PC-9 (cell line): ENCODE measurements at regions not wholly inside any gene's neighbourhood (a gene's known extent, or its start where the extent isn't known, plus 50 kb on each side); places are given as distances from the start of the nearest gene placed in this dataset. TPM values are rescaled to one million over a fixed set of nuclear protein-coding genes. Genes with fewer than 3 reads are reported as not detected.

Source experiments
- BruUV-seq: library from RNA; stranded (reverse); fragments of 400-500 nt; replicated peaks from 2 replicates; lab custom pipeline; 2021; lab: Mats Ljungman, UMichigan
- CTCF ChIA-PET: fragments of 300-600 bp; sonication (Branson Sonifier 250); formaldehyde crosslinking; loops from one replicate; lab custom pipeline; 2022; ENCODE audit warnings: antibody characterized with exemption; lab: Charles Lee
- POLR2A ChIA-PET: fragments of 300-600 bp; sonication (Branson Sonifier 250); formaldehyde crosslinking; loops from one replicate; lab custom pipeline; 2022; ENCODE audit warnings: antibody characterized with exemption; ENCODE audit not compliant: unreplicated experiment; lab: Charles Lee
- DNase-seq, 2 experiments: peaks; one replicate each; pipeline versions ENCODE4 v3.0.0 to v3.0.0-alpha.2; 2015 to 2022; ENCODE audit warnings: mixed read lengths in 1 of 2
- H2AFZ ChIP-seq: fragments of 200-600 bp; sonication (generic); 2 replicates; pipeline ENCODE4 v1.8.1; 2017; ENCODE audit warnings: antibody characterized with exemption
- H3F3A ChIP-seq: fragments of 200-600 bp; sonication (generic); 2 replicates; pipeline ENCODE4 v1.8.1; 2017; ENCODE audit warnings: antibody characterized with exemption, mild to moderate bottlenecking, low read depth; ENCODE audit not compliant: insufficient read depth
- H3K27ac ChIP-seq: fragments of 200-600 bp; sonication (generic); 2 replicates; pipeline ENCODE4 v1.6.1; 2016; ENCODE audit warnings: mixed run types
- H3K27me3 ChIP-seq: fragments of 200-600 bp; sonication (generic); 2 replicates; pipeline ENCODE4 v1.6.1; 2016; ENCODE audit warnings: low read depth, mixed run types; ENCODE audit not compliant: insufficient read depth
- H3K36me3 ChIP-seq: fragments of 200-600 bp; sonication (generic); 2 replicates; pipeline ENCODE4 v1.6.1; 2016; ENCODE audit warnings: low read depth, mixed run types
- H3K4me1 ChIP-seq: fragments of 200-600 bp; sonication (generic); replicated peaks from 2 replicates; pipeline ENCODE4 v1.6.1; 2016; ENCODE audit warnings: mixed run types; ENCODE audit not compliant: insufficient read depth
- H3K4me2 ChIP-seq: fragments of 200-600 bp; sonication (generic); 2 replicates; pipeline ENCODE4 v1.6.1; 2017; ENCODE audit warnings: mixed run types
- H3K4me3 ChIP-seq: fragments of 200-600 bp; sonication (generic); 2 replicates; pipeline ENCODE4 v1.6.1; 2016; ENCODE audit warnings: mixed run types
- H3K79me2 ChIP-seq: fragments of 200-600 bp; sonication (generic); 2 replicates; pipeline ENCODE4 v1.6.1; 2017; ENCODE audit warnings: low read depth, mixed run types
- H3K9me2 ChIP-seq: fragments of 200-600 bp; sonication (generic); 2 replicates; pipeline ENCODE4 v1.8.1; 2017; ENCODE audit warnings: mild to moderate bottlenecking; ENCODE audit not compliant: insufficient read depth
- H3K9me3 ChIP-seq: fragments of 200-600 bp; sonication (generic); 2 replicates; pipeline ENCODE4 v1.8.1; 2016; ENCODE audit warnings: low read depth; ENCODE audit not compliant: insufficient read depth
- H4K20me1 ChIP-seq: fragments of 200-600 bp; sonication (generic); 2 replicates; pipeline ENCODE4 v1.8.1; 2017; ENCODE audit not compliant: insufficient read depth
- EZH2 ChIP-seq: fragments of 200-600 bp; sonication (generic); IDR thresholded peaks from 2 replicates; pipeline ENCODE4 v1.8.0; 2017; ENCODE audit warnings: antibody characterized with exemption, low read depth
- intact Hi-C: fragments of 100-400 bp; cut with micrococcal nuclease; formaldehyde crosslinking; loops from one replicate; pipeline ENCODE4 v1.10.0; 2022; ENCODE audit not compliant: unreplicated experiment
- microRNA-seq: library from miRNA; unstranded; fragments of <30 nt; microRNA quantifications from one replicate; pipeline ENCODE4 v1.2.0, GENCODE V29; 2021; ENCODE audit warnings: borderline number of aligned reads, borderline replicate concordance
- TF ChIP-seq, protein P1 (sequence below): fragments of 200-600 bp; sonication (generic); conservative IDR thresholded peaks from 2 replicates; pipeline ENCODE4 v1.6.1; 2017; ENCODE audit warnings: mixed run types, antibody characterized with exemption, mild to moderate bottlenecking, moderate library complexity

DNA sequence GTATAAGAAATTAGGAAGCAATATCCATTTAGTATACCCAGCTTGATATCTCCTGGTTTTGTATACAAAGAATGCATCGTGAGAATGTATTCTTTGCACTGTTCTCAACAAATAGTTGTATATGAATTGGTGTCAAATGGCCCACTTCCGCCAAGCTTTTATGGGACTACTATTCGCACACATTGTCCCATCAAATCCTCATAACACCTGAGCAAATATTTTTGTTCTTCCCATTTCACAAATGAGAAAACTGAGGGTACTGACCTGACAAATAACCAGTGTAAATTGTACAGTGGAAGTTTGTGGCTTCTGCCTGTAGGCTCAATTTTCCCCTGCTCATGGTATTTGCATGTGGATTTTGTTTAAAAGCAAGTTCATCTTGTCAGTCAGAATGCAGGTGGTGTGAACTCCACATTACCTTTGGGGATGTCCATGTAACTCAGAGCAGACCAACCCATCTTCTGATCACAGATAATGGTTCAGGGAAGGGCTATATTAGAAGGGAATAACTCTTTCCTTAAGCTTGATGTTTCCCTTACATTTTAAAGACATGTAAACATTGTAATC is 51.5 kb upstream of the FAM241A start:
- no peak for TF ChIP-seq EZH2
- TF ChIP-seq, protein P1, sequence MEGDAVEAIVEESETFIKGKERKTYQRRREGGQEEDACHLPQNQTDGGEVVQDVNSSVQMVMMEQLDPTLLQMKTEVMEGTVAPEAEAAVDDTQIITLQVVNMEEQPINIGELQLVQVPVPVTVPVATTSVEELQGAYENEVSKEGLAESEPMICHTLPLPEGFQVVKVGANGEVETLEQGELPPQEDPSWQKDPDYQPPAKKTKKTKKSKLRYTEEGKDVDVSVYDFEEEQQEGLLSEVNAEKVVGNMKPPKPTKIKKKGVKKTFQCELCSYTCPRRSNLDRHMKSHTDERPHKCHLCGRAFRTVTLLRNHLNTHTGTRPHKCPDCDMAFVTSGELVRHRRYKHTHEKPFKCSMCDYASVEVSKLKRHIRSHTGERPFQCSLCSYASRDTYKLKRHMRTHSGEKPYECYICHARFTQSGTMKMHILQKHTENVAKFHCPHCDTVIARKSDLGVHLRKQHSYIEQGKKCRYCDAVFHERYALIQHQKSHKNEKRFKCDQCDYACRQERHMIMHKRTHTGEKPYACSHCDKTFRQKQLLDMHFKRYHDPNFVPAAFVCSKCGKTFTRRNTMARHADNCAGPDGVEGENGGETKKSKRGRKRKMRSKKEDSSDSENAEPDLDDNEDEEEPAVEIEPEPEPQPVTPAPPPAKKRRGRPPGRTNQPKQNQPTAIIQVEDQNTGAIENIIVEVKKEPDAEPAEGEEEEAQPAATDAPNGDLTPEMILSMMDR, result no peak
- Histone ChIP-seq H3K4me3 (no peak overlapping the region), H3K9me3 (no peaks in the 10 kb centered on the region; the same call in 1 of the 2 replicates), H3F3A (no peaks in the 10 kb centered on the region), H2AFZ (no peak overlapping the region), H3K4me1 (no peaks in the 10 kb centered on the region), H4K20me1 (no peaks in the 10 kb centered on the region), H3K79me2 (no peaks in the 10 kb centered on the region), H3K27ac (no peak overlapping the region), H3K9me2 (no peaks in the 10 kb centered on the region), H3K4me2 (no peak overlapping the region), H3K27me3 (no peaks in the 10 kb centered on the region), H3K36me3 (no peaks in the 10 kb centered on the region)
- ChIA-PET POLR2A (no interaction called here), CTCF (no interaction called here)
- DNase-seq, result no peak
- BruUV-seq, result no TSS peak
- intact Hi-C loops, result no loop called here

DNA sequence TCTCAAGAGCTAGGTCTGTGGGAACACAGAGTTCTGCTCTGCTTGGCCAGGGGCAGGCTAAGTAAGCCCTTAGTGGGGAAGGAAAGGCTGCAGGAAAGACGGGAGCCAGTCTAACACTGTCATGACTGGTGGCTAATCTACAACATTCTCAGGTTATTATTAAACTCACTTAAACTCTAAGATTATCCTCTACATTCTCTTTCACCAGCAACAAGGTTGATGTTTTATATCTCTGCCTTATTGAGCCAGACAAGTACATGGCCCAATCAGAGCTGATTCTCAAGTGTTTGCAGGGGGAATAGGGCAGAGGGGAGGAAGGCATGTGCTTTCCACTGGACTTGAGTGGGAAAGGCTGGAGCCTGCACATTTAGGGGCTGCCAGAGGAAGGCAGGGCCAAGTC is 50.9 kb upstream of the FAM241A start:
- H3K4me1 ChIP-seq, result no peaks in the 10 kb centered on the region
- ChIA-PET POLR2A (no interaction called here), CTCF (no interaction called here)
- no peak for DNase-seq
- no peak overlapping the region for H2AFZ ChIP-seq
- intact Hi-C loops, result no loop called here
- no peak overlapping the region for H3K27ac ChIP-seq
- no peaks in the 10 kb centered on the region for H3K27me3 ChIP-seq
- H4K20me1 ChIP-seq, result no peaks in the 10 kb centered on the region
- H3K36me3 ChIP-seq, result no peaks in the 10 kb centered on the region
- TF ChIP-seq EZH2, result no peak
- TF ChIP-seq, protein P1, result no peak
- H3K9me3 ChIP-seq, result no peaks in the 10 kb centered on the region; the same call in 1 of the 2 replicates
- no TSS peak for BruUV-seq
- H3F3A ChIP-seq, result no peaks in the 10 kb centered on the region
- no peaks in the 10 kb centered on the region for H3K9me2 ChIP-seq
- no peak overlapping the region for H3K4me2 ChIP-seq
- no peaks in the 10 kb centered on the region for H3K79me2 ChIP-seq
- H3K4me3 ChIP-seq, result no peak overlapping the region

Small RNA genes lying in the stretch of these regions (microRNA-seq; reads per million reads assigned to microRNA genes)
- gene MIR297, result not detected
